ENCODE measurements at regions not wholly inside any gene's neighbourhood (a gene's known extent, or its start where the extent isn't known, plus 50 kb on each side); places are given as distances from the start of the nearest gene placed in this dataset.
"Not testable (repeated sequence)": the region's sequence is repeated elsewhere in the genome, so short reads cannot be mapped to it uniquely, and the experiment has no call there.

DNA sequence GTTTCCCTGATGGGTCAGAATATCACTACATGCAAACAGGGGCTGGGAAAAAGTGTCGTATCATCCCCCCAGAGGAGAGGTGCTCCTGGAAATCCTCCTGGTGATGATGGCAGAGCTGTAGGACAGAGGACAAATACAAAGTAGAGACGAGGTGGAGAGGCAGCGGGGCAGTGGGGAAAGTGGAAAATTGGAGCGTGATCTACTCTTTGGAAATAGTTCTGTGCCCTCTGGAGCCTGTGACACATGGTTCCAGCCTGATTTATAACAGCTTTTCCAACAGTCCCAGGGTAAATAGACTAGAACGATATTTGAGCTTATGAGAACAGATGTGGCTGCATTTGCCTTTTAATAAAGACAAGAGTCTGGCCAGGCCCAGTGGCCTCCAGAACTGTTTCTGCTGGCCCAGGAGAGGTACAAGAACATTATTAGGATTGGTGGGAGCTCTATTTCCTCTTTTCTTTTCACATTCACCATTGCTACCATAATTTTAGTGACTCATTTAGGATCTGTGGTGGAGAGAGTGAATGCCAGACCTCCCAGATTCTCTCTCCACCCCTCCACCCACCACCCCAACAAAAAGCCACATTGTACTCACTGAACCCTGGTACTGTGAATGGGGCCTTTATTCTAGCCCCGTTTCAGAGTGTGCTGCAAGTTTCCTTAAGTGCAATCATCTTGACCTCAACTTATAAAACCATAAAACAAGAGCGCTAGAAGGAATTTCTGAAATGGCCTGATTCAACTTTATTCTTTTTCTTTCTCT, 78.3 kb downstream of the BTBD3 start:
- Histone ChIP-seq H3K27ac (ENCODE audit: insufficient read depth, low read depth, low read length) (no peak overlapping the region), H3K4me2 (ENCODE audit: insufficient read depth, low read length) (no peak overlapping the region)

DNA sequence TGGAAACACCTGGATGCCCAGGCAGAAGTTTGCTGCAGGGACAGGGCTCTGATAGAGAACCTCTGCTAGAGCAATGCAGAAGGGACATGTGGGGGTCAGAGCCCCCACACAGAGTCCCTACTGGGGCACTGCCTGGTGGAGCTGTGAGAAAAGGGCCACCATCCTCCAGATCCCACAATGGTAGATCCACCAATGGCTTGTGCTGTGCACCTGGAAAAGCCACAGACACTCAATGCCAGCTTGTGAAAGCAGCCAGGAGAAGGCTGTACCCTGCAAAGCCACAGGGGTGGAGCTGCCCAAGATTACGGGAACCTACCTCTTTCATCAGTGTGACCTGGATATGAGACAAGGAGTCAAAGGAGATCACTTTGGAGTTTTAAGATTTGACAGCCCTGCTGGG, 87.1 kb downstream of the BTBD3 start:
- POLR2A ChIA-PET; H3K4me3 ChIP-seq (replicated peaks in 1 of 3; ENCODE audit: insufficient read depth in 1 of 3, low read depth in 1 of 3, low read length in 3 of 3); H3K79me2 ChIP-seq (ENCODE audit: control insufficient read depth, insufficient read depth, low read length); H3K4me2 ChIP-seq (ENCODE audit: insufficient read depth, low read length); H3K36me3 ChIP-seq (ENCODE audit: control insufficient read depth in 2 of 2, extremely low read depth in 1 of 2, insufficient read depth in 2 of 2, low read length in 2 of 2); BruUV-seq (replicated peaks); FAIRE-seq; H3K9me3 ChIP-seq (replicated peaks; ENCODE audit: control insufficient read depth, insufficient read depth, low read length); dilution Hi-C loops (cut with MboI; ENCODE audit: extremely low pct_ligation_motif_present, low sequenced_read_pairs); H3K27me3 ChIP-seq (ENCODE audit: control insufficient read depth in 2 of 2, insufficient read depth in 2 of 2, low read length in 2 of 2); H4K20me1 ChIP-seq (replicated peaks; ENCODE audit: control insufficient read depth, extremely low read depth, insufficient read depth, low read length); H3K27ac ChIP-seq (ENCODE audit: insufficient read depth, low read depth, low read length); H3K9me1 ChIP-seq (replicated peaks; ENCODE audit: control insufficient read depth, extremely low read depth, insufficient read depth, low read length); intact Hi-C loops (cut with micrococcal nuclease); H3K4me1 ChIP-seq (ENCODE audit: control insufficient read depth, extremely low read depth, insufficient read depth, low read length); H3K9ac ChIP-seq (replicated peaks; ENCODE audit: extremely low read depth, insufficient read depth, low read length); CTCF ChIA-PET; H2AFZ ChIP-seq (ENCODE audit: low read depth, low read length); DNase-seq (ENCODE audit: low read depth, low spot score): not testable (repeated sequence)

More for the DNA sequence above, 78.3 kb downstream of the BTBD3 start:
- H3K9me3 ChIP-seq (replicated peaks; ENCODE audit: control insufficient read depth, insufficient read depth, low read length) = no peaks in the 10 kb centered on the region
- no peak overlapping the region for H3K9ac ChIP-seq (replicated peaks; ENCODE audit: extremely low read depth, insufficient read depth, low read length)
- ChIA-PET CTCF (interaction anchor here (2.8 kb wide), 1 partner anchor 16 kb away, joined by 8 read pairs; no protein-coding TSS in a partner anchor), POLR2A (no interaction called here)
- dilution Hi-C loops (cut with MboI; ENCODE audit: extremely low pct_ligation_motif_present, low sequenced_read_pairs) (no loop called here), intact Hi-C loops (cut with micrococcal nuclease) (no loop called here)
- no peaks in the 10 kb centered on the region for H3K27me3 ChIP-seq (ENCODE audit: control insufficient read depth in 2 of 2, insufficient read depth in 2 of 2, low read length in 2 of 2)
- H3K4me3 ChIP-seq (replicated peaks in 1 of 3; ENCODE audit: insufficient read depth in 1 of 3, low read depth in 1 of 3, low read length in 3 of 3) = no peak overlapping the region
- H3K4me1 ChIP-seq (ENCODE audit: control insufficient read depth, extremely low read depth, insufficient read depth, low read length) = no peaks in the 10 kb centered on the region
- no TSS peak for BruUV-seq (replicated peaks)
- no peak overlapping the region for H2AFZ ChIP-seq (ENCODE audit: low read depth, low read length)
- FAIRE-seq = no peak
- TF ChIP-seq POLR2A (IDR thresholded peaks at IDR 0.05; ENCODE audit: low read depth, low read length) = no peak
- TF ChIP-seq FOS (IDR thresholded peaks at IDR 0.05; ENCODE audit: borderline replicate concordance, insufficient read depth, low read length) = no peak
- TF ChIP-seq GATA2 (IDR thresholded peaks at IDR 0.05; ENCODE audit: insufficient read depth, insufficient read length, low read depth, low read length) = no peak
- no peak for TF ChIP-seq JUN (IDR thresholded peaks at IDR 0.05; ENCODE audit: borderline replicate concordance, insufficient read depth, insufficient read length, low read depth)
- TF ChIP-seq EZH2 (IDR thresholded peaks at IDR 0.05; ENCODE audit: borderline replicate concordance, low read depth, low read length, severe bottlenecking) = no peak
- TF ChIP-seq, protein P1, sequence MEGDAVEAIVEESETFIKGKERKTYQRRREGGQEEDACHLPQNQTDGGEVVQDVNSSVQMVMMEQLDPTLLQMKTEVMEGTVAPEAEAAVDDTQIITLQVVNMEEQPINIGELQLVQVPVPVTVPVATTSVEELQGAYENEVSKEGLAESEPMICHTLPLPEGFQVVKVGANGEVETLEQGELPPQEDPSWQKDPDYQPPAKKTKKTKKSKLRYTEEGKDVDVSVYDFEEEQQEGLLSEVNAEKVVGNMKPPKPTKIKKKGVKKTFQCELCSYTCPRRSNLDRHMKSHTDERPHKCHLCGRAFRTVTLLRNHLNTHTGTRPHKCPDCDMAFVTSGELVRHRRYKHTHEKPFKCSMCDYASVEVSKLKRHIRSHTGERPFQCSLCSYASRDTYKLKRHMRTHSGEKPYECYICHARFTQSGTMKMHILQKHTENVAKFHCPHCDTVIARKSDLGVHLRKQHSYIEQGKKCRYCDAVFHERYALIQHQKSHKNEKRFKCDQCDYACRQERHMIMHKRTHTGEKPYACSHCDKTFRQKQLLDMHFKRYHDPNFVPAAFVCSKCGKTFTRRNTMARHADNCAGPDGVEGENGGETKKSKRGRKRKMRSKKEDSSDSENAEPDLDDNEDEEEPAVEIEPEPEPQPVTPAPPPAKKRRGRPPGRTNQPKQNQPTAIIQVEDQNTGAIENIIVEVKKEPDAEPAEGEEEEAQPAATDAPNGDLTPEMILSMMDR (IDR thresholded peaks at IDR 0.05; ENCODE audit: extremely low read depth in 1 of 2, insufficient read depth in 1 of 2, low read depth in 1 of 2, low read length in 2 of 2) = no peak
- no peak for TF ChIP-seq POLR2AphosphoS5 (IDR thresholded peaks at IDR 0.05; ENCODE audit: insufficient read depth, low read depth, low read length)
- TF ChIP-seq, protein P2, sequence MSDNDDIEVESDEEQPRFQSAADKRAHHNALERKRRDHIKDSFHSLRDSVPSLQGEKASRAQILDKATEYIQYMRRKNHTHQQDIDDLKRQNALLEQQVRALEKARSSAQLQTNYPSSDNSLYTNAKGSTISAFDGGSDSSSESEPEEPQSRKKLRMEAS (IDR thresholded peaks at IDR 0.05; ENCODE audit: insufficient read depth, insufficient read length) = no peak
- TF ChIP-seq MYC (IDR thresholded peaks at IDR 0.05; ENCODE audit: low read depth, low read length) = no peak
- H3K36me3 ChIP-seq (ENCODE audit: control insufficient read depth in 2 of 2, extremely low read depth in 1 of 2, insufficient read depth in 2 of 2, low read length in 2 of 2) = no peaks in the 10 kb centered on the region
- no peak for DNase-seq (ENCODE audit: low read depth, low spot score)
- H3K9me1 ChIP-seq (replicated peaks; ENCODE audit: control insufficient read depth, extremely low read depth, insufficient read depth, low read length) = no peaks in the 10 kb centered on the region
- H4K20me1 ChIP-seq (replicated peaks; ENCODE audit: control insufficient read depth, extremely low read depth, insufficient read depth, low read length) = no peaks in the 10 kb centered on the region
- H3K79me2 ChIP-seq (ENCODE audit: control insufficient read depth, insufficient read depth, low read length) = no peaks in the 10 kb centered on the region
